Renal pelvis (tissue), 1 donor: ENCODE measurements at regions not wholly inside any gene's neighbourhood (a gene's known extent, or its start where the extent isn't known, plus 50 kb on each side); places are given as distances from the start of the nearest gene placed in this dataset.

Experiments
- DNase-seq: peaks from one replicate; pipeline ENCODE4 v3.0.0-alpha.2; 2013

DNA sequence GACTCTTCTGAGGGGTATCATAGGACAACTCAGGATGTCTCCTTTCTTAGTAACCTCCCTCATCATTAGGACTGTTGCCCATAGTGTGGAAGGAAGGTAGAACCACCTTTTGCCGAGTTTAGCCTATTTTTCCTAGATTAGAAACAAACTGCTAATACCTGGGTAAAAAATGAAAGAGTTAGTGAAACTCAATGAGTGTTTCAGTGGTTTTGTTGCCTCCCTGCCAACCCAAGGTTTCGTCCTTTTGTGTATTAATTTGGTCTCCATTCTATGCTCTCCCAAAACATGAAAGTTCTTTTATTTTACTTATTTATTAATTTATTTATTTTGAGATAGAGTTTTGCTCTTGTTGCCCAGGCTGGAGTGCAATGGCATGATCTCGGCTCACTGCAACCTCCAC, 174.9 kb upstream of the KCNJ16 start:
- no peak for DNase-seq

DNA sequence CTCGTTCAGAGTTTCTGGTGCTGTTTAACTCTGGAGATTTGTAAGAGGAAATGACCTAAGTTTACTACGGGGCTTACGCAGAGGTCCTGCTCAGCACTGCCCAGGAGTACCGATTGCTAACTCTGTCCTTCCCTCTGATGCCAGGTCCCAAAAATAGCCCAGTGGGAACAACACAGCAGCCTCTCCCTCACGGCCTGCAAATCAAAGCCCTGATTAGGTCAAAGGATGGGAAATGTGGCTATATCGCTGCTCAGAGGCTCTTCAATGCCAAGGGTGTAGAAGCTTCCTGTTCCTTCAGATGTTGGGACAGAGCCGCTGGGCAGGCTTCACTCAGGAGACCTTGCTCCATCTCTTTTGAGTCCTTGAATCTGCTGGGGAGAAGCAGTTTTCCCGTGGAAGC, 174.2 kb upstream of the KCNJ16 start:
- DNase-seq: no peak

DNA sequence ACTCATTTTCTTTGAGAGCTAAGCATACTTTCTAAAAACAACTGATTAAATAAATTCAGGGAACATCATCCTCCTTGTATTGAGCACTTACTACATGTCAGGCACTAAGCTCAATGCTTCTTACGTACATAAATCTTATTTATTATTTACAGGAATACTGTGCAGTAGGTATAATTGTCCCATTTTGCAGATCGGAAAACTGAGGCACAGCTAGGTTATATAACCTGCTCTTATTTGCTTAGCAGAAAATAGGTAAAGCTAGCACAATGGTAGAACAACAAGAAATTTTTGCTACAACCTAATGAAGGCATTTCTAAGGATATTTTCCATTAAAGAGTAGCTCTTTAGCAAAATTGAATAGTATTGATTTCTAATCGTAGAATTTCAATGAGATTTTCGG, 168.7 kb upstream of the KCNJ16 start:
- DNase-seq: no peak

DNA sequence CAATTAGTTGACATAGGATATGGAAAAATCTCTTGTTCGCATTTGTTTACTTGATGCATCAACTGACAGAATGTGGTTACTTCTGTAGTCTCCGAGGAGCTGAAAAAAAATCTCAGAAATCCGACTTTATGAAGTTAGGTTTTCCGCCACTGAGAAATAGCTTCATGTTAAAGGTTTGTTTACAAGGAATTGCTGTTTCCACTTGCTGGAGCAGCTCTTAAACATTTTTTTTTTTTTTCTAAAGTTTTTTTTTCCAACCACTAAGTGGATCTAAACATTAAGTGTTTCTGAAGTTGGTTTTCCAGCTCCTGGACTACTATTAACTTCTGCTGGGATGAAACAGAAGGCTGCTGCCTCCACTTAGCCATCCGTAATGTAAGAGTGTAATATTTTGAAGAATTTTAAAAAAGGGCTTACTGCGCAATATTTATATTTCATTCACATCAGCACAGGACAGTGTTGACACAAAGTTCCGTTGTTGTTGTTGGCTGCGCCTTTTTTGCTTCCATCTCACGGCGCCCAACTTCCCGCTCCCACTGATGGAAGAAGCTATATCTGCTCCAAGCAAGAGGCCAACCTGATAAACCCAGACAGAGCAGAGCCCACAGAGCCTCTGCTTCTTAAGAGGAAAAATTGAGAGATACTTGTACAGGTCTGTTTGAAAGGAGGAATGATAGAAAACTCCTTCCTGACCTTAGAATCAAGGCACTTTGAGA, 167.7 kb upstream of the KCNJ16 start:
- no peak for DNase-seq

DNA sequence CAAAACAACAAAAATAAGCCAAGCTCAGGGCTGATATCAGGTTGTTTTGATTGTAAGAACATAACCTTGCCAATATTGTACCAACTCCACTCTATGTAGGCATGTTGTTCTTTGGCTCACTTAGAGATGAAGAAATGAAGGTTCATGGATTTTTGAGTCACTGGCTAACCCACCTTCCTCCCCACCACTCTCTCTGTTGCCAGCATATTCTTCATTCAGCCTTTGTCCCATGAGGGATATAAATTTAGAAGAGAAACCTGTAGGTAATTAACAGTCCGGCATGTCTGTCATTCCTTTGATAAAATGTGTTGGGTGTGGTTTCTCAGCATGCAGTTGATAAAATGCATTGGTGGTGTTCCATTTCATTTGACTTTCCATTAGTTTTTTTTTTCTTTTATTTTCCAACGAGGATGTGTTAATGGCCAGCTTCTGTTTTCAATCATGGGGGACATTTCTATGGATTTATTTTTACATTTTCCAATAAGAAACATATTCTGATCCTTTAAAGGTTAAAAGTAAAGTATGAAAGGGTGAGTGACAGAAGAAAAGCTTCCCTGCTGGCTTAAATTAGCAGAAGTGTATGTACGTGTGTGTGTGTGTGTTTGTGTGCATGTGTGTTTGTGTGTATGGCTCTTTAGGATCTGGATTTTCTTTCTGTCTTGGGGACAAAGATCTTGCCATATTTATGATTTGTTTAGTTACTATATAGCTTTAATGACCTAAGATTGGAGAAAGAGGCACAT, 166.2 kb upstream of the KCNJ16 start:
- DNase-seq: no peak

DNA sequence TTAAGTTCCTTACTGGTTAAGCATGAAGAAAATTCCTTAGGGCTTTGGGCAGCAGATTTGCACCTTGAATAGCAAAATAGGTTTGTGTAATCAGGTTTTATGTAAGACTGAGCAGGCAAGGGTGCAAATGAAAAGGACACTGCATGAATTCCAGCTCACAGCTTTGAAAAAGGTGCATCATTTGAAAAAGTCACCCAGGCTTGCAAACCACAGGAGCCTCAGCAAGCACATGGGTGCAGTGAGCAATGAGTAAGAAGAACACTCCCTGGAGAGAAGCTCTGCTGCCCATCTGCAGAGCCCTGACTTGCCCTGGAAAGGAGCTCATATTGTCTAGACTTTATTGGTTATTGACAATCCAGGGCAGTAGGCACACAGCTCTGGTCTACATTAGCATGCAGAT, 165.6 kb upstream of the KCNJ16 start:
- no peak for DNase-seq

DNA sequence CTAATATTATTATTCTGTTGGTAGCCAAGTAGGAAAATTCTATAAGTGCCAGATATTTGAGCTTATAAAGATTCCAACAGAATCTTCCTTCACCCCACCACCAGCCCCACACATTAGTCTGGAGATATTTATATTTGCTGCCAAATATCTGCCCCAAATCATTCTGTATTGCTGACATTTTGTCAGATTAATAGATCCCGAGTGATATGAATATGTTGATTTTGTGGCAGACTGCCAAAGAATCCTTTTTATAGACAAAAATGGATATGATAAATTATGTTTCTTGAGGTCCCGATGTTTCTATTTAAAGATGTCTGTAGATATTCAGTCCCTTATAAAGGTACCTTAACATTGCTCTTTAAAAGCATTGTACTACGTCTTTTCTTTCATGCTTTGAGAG, 162.2 kb upstream of the KCNJ16 start:
- no peak for DNase-seq

DNA sequence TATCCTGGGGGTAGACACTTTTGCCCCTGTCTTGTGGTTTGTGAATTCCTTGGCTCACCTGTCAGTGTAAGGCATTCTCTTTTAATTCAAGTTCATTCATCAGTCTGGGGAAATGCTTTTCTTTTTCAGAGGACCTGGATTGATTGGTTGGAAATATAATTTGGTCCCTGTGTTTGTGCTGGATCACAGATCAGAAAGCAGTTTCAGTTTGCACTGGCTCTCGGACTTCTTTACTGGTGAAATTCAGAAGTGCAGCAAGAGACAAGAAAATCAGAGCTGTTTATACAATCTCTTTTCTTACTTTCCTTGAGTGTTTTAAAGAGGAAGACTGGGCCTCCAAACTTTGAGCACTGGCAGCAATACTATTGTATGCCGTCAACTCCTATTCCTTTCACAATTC, 161.8 kb upstream of the KCNJ16 start:
- DNase-seq: no peak

DNA sequence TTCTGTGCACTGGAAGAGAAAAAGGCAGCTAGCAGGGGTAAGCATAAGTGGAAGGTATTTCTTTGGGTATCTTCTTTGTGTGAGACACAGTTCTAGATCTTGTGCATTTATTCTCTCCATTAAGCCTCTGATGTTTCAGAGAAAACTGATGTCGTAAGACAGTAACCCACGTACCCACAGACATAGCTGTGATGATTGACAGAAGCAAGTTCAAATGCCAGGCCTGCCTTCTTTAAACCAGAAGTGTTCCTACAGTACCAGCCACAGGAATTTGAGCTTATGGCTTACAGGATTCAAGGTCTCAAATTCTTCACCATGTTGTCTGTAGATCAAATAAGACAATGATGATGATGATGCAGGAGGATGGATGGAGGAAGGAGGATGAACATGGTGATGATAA, 161.4 kb upstream of the KCNJ16 start:
- DNase-seq: no peak

DNA sequence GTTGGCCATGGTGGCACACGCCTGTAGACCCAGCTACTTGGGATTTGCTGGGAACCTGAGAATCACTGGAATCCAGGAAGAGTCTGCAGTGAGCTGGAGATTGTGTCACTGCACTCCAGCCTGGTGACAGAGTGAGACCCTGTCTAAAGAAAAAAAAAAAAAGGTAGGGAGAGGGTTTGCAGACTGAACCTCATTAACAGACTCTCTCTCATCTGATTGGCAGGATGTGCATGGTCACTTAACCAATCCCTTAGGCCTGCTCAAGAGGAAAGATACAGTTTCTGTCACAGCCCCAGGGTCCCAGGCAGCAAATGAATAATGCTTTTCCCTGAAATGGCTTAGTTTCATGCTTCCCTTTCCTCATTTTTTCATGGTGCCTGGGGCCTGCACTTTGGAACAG, 160.5 kb upstream of the KCNJ16 start:
- DNase-seq: no peak

DNA sequence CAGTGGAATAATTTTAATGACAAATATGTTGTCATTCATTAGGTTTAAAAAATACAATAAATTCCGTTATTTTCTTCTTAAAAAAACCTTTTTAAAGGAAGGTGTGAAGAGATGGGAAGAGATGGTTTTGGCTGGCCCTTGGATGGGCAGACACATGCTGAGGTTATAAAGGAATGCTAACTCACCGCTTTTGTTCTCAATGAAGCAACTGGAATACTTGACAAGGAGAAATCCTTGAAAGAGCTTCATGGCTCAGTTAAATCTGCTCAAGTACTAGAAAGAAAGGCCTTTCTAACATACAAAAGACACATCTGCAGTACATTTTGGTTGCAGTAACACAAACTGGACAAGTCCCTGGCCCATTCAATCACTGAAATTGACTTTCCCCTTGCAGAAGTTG, 158.3 kb upstream of the KCNJ16 start:
- DNase-seq: no peak

DNA sequence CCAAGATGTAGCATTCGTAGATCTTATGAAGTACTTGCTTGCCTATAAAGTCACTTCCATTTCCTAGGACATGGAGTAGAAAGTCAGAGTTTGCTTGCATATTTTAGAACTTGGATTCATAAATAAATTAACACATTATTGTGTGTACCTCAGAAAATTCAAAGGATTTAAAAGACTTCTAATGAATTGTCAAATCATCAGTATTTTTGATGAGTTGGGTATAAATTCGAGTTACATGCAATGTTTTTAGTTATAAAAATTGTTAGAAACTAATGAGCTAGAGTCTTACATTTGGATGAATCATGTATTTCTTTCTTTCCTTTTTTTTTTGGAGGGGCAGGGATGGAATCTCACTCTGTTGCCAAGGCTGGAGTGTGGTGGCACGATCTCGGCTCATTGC, 156.9 kb upstream of the KCNJ16 start:
- no peak for DNase-seq

DNA sequence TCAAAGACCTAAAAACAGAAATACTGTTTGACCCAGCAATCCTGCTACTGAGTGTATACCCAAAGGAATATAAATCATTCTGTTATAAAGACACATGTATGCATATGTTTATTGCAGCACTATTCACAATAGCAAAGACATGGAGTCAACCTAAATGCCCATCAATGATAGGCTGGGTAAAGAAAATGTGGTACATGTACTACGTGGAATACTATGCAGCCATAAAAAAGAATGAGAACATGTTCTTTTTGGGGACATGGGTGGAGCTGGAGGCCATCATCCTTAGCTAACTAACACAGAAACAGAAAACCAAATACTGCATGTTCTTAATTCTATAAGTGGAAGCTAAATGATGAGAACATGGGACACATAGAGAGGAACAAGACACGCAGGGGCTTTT, 155.2 kb upstream of the KCNJ16 start:
- no peak for DNase-seq

DNA sequence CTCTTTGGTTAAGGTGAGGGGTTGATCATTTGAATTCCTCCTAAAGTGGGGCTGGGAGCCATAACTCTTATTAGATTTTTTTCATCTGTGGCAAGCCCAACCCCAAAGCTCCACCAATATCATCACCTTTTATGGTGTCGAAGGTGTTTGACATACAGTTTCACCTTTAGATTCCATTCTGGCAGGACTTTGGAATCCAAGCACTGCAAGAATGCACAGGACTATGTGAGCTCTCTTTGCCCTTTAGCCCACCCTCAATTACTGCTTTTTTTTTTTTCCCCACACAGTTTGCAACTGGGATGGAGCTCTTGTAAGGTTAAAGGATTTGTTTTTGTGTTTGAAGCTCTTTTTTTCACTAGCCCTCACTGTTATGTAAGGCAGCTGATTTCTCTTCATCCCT, 154.0 kb upstream of the KCNJ16 start:
- no peak for DNase-seq

DNA sequence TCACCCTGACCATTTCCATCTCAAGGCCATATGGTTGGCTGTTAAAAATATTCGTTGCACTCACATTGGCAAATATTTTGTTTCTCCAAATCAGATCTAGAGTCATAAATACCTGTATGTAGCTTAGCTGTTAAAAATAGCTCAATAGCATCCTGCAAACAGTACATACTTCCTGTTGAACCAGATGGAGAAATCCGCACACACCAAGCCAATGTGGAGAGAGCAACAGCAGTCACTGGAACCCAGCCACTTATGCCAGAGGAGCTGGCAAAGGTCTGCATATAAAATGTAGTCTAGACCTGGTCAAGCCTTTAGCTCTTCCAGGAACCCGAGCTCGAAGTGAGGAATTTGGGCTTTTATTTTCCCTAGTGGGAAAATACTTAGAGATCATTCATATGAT, 146.4 kb upstream of the KCNJ16 start:
- DNase-seq: no peak

DNA sequence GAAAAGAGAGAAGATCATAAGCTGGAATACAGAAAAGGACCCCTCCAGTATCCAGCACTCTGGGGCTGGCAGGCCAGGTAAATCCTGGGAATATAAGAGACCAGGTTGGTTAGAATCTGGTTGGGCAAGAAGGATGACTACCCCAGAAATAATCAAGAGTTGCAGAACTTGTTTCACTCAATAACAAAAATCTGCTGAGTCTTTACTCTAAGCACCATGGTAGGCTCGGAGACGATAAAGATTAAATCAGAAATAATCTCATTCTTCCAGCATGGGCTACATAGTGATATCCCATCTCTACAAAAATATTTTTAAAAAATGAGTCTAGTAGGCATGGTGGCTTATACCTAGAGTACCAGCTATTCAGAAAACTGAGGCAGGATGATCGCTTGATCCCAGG, 138.0 kb upstream of the KCNJ16 start:
- DNase-seq: no peak

DNA sequence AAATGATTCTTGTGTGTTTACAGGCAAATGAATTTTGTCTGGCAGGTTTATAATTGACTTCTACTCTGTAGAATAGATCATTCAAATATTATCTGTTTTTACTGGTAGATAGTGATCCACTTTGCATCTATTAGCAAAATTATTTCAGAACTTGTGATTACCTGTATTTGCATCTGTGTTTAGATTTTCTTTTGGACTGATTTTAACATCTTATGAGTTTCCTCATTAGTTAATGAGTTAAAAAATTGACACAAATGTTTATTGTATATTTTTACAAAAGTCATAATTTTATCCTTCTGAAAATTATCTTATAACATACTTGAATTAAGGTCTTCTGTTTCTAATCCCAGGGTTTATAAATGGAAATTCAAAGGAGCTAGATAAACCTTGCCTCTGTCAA, 132.0 kb upstream of the KCNJ16 start:
- DNase-seq: no peak

DNA sequence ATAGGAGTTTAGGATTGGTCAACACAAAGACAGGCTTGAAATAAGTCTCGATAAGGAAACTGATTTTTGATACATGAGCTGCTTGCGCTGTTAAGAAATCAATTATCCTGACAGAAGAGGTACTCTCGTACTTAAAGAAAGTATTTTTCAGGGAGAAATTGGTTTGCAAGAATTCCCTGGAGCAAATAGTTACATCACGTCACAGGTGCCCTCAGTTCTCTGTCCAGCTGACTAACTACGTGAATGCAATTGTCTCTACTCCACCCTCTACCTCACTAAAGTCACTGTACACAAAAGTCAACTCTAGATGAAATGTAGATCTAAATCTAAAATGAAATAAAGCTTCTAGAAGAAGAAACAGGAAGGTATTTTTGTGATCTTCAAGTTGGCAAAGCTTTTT, 130.6 kb upstream of the KCNJ16 start:
- DNase-seq: no peak

DNA sequence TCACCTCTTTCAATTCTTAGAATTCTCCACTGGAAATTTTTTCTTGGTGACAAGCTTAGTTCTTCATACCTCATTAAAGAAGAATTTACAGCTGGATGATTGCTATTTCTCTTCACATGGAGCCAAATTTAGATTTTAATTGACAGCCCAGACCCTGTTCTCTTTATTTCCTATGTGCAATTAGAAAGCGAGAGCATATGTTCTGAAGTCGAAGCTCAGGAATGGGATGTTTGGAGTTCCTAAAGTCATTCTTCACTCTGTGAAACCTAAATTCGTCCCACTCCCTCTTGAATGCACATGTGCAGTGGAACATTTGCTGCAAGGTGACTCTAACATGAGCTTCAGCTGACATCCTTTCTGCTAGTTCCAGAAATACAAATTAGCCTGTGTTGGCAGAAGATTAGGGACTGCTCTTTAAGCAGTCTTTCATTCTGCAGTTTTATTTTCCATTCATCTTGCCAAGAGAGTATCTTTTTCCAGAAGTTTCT, 129.3 kb upstream of the KCNJ16 start:
- DNase-seq: no peak

DNA sequence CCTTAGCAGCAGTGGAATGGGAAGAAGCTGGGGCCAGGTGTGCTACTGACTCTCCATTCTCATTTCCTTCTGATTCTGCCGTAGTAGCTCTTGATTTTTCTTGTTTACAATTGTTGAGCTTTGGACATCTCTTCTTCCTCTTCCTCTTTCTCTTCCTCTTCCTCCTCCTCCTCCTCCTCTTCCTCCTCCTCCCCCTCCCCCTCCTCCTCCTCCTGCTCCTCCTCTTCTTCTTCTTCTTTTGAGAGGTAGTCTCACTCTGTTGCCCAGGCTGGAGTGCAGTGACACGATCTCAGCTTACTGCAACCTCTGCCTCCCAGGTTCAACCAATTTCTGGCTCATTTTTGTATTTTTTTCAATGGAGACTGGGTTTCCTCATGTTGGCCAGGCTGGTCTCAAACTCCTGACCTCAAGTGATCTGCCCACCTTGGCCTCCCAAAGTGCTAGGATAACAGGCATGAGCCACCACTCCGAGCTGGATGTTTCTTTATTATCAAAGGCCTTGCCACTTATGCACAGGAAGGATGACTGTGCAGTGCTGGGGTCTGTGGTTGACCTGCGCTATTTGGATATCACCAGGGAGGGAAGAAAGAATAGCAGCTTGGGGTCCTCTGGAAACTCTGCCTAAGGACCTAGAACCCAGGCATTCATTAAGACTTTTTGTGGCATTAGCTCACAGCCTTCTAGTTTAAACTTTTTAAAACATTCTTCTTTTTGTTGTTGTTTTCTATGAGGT, 127.8 kb upstream of the KCNJ16 start:
- DNase-seq: no peak

DNA sequence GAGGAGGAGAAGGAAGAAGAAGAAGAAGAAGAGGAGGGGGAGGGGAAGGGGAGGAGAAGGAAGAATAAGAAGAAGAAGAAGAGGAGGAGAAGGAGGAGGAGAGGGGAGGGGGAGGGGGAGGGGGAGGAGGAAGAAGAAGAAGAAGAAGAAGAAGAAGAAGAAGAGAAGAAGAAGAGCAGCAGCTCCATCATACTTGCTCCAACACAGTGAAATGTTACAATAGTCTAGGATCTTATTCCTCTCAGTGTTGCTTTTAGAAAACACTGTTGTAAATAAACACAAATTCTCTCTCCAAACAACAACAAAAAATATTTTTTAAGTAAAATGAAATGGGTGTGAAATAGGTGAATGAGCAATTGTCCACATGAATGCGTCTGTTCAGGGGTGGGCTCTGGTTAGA, 126.6 kb upstream of the KCNJ16 start:
- no peak for DNase-seq

DNA sequence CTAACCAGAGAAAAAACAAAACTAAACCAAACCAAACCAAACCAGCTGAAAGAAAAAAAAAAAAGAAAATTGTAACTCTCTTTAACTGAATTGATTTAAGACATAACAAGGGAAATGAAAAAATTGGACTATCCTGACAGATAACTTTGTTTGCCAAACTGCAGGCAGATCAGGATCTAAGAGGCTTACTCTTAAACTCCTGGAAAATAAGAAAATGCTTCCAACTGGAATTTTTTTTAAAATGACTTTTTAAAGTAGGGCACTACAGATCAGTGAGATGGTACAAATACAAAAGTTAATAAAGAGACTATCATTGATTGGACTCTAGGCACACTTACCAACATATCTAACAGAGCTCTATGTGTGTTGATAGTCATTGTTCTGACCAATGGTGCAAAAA, 125.5 kb upstream of the KCNJ16 start:
- DNase-seq: no peak
